Activated CD4-positive, alpha-beta T cell treated with anti-CD3 and anti-CD28 coated beads for 48 hours (primary cell): ENCODE measurements at regions not wholly inside any gene's neighbourhood (a gene's known extent, or its start where the extent isn't known, plus 50 kb on each side); places are given as distances from the start of the nearest gene placed in this dataset.
"Not testable (repeated sequence)": the region's sequence is repeated elsewhere in the genome, so short reads cannot be mapped to it uniquely, and the experiment has no call there.

Experiments
- DNase-seq: peaks from one replicate; pipeline ENCODE4 v3.0.0-alpha.2; 2020

GRCh38 chrX:148269513-148269912 lies 230.9 kb upstream of the AFF2 start:
- DNase-seq, result no peak

DNA sequence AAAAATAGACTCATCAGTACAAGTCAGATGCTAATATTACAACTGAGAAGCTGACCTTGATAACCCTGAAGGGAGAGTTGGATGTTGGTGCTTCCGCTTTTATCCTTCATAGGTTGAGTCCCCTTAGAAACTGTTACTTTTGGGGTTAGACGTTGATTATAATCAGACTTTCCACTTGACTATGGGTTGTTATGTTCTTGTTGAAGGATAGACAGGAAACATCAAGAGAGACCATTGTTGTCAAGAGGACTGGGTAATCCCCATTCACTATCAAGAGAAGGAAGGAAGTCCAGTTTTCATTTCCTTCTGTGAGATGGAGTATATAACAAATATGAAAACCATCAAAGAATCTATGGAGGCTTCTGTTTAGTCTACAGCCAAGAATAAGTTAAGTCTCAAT lies 229.9 kb upstream of the AFF2 start:
- no peak for DNase-seq

DNA sequence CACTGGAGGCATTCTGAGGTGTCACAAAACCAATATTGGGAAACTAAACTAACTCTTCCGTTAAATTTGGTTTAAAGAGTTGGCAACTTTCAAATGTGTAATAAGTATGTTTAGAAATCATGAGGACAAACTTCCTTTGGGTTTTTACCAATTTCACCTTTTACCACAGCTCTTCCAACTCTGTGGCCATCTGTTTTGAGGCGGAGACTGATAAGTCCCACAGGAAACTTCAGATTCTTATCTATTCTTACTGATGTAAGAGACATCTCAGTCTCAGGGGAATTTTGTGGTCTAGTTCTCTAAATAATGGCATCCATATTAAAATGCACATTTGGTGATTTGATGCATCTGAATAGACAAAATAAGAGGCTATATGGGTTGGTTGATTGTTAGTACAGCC lies 229.2 kb upstream of the AFF2 start:
- DNase-seq, result no peak

DNA sequence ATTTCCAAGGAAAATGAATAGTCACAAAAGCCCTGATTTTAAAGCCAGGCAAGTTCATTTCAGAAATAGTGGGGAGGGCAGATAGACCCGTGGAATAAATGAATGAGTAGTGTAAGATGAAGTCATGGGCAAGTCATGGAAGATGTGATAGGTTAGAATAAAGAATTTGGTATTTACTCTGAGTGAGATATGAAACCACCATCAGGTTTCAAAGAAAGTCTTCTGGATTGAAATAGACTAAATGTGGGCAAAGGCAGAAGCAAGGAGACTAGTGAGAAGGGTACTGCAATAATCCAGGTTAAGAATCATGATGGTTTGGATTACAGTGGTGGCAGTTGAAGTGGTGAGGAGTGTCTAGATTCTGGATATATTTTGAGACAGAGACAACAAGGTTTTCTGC lies 218.5 kb upstream of the AFF2 start:
- DNase-seq, result no peak

DNA sequence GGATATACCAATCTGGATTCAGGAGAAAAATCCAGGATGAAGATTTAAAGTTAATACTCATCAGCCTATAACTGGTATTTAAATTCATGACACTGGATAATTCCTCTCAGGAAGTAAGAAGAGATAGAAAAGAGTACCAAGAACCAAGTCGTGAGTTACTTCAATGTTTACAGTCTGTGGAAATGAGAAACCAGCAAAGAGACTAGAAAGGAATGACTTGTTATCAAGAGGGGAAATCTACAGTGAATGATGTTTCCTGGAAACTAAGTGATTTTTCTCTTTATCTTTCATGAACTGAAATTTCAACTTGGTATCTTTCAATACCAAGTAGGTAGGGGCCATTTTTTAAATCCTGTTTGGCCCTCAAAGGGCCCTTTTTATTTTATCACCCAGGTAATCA lies 217.9 kb upstream of the AFF2 start:
- DNase-seq, result no peak

DNA sequence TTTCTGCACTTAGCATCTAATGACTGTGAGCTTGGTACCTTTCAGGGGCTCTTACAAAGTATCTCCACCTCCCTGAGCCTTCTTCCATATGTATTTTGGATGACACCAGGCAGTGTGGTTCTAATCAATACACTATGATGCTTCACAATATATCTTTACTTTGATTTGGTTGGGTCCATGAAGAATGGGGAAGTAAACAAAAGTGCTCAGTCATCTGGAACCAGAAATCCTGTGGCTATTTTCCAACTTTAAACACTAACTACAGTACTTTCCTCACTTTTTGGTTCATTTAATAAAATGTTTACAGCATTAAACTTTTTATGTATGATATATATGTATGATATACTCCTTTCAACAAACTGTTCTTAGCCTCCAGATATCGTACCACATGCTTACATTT lies 216.4 kb upstream of the AFF2 start:
- no peak for DNase-seq

GRCh38 chrX:148284821-148285220 lies 215.6 kb upstream of the AFF2 start:
- no peak for DNase-seq

GRCh38 chrX:148288451-148288850 lies 212.0 kb upstream of the AFF2 start:
- no peak for DNase-seq

- no peak for DNase-seq
These were observed 210.4 kb upstream of the AFF2 start for GRCh38 chrX:148290041-148290440.

DNA sequence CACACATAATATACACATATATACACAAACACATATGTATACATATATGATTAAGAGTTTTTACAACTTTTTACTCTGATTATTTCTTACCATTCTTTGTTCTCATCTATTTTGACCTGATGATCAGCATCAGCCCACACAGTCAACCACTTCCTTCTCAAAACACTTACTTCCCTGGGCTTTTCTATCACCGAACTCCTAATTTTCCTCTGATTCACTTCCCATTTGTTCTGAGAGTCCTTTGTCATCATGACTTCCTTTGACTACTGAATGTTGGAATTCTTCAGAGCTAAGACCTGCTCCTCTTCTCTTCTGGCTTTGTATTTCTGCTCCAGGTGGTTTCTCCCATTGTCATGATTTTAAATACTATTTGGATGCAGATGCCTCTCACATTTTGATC lies 209.5 kb upstream of the AFF2 start:
- no peak for DNase-seq

DNA sequence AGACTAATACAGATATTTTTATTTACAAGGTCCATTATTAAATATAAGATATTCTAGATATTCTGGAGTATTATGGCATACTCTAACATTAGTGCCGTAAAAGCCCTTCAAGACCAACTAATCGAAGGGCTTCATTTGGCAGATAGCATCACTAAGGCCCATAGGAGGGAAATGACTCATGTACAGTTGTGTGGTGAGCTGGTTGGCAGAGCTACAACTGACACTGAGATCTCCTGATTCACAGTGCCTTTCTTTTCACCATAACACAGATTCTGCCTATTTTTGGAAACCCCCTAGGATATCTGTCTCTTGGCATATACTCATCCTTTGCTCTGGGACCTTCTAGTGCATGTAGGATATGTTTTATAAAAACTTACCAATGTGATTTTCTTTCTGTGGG lies 201.7 kb upstream of the AFF2 start:
- DNase-seq, result no peak

- not testable (repeated sequence) for DNase-seq
These were observed 195.2 kb upstream of the AFF2 start for GRCh38 chrX:148305214-148305613.

DNA sequence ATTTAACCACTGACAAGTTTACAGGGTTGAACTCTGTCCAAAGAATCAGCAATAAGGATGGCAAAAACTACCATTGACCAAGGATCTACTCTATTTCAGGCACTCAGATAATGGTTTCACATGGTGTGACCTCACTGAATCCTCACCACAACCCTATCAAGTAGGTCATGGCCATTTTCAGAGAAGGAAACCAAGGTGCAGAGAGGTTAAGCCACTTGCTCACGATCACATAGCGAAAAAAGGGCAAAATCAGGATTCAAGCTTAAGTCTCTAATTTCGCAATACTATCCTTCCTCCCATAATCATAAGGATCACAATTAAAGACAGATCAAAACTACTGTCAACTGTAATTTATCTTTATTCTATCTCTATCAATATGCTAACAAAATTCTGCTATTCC lies 191.0 kb upstream of the AFF2 start:
- no peak for DNase-seq

DNA sequence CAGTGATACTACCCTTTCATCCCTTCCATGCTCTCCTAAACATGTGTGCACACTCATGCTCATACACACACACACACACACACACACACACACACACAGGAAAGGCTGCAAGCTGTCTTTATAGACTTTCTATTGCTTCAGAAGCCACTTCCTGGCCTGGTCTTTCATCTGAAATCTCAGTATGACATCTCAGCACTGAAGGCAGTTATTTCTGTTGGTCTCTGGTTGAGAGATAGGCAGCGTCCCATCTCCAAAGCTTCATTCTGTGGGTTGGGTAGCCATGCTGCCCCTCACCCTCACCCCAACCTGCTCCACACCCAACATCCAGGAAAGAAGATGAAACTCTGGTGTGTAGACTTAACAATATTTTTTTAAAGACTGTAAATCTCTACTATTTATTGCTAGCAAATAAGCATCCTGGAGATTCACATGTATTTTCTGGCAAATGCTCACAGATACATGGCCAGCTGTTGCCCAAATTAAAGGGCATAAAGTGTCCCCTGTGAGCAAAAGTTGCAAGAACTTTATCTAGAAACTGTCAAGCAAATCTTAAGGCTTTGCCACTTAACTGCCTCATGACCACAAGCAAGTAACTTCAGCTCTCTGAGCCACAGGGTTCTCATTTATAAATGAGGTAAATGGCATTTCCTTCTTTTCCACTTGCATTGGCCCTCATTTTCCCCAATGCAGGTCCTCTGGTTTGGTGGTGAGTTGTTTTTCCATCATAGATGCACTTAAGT lies 189.8 kb upstream of the AFF2 start:
- peak; percentile 56 for DNase-seq

- DNase-seq, result no peak
These were observed 188.9 kb upstream of the AFF2 start for GRCh38 chrX:148311544-148311943.

GRCh38 chrX:148314876-148315275 lies 185.5 kb upstream of the AFF2 start:
- no peak for DNase-seq

GRCh38 chrX:148316446-148316845 lies 184.0 kb upstream of the AFF2 start:
- no peak for DNase-seq

GRCh38 chrX:148322906-148323305 lies 177.5 kb upstream of the AFF2 start:
- no peak for DNase-seq

DNA sequence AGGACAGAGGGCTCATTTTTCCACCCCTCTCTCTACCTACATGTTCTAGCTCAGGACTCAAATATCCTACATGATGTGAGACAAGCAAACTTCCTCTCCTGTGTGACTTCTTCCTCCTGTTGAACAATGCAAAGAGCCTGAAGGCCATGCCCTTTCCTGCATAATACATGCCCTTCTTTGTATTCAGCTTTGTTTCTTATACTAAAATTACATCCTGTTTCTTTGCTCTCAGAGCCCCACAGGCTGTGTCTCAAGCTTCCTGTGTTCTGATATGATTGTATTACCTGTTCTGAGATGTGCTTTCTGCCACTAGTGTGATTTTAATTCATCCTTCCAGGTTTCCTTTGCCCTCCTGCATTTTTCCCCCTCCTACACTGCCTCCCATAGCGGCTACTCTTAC lies 166.4 kb upstream of the AFF2 start:
- DNase-seq, result no peak

- DNase-seq, result no peak
These were observed 162.5 kb upstream of the AFF2 start for GRCh38 chrX:148337873-148338272.

GRCh38 chrX:148354916-148355315 lies 145.5 kb upstream of the AFF2 start:
- no peak for DNase-seq

GRCh38 chrX:148361641-148362040 lies 138.8 kb upstream of the AFF2 start:
- DNase-seq, result no peak

DNA sequence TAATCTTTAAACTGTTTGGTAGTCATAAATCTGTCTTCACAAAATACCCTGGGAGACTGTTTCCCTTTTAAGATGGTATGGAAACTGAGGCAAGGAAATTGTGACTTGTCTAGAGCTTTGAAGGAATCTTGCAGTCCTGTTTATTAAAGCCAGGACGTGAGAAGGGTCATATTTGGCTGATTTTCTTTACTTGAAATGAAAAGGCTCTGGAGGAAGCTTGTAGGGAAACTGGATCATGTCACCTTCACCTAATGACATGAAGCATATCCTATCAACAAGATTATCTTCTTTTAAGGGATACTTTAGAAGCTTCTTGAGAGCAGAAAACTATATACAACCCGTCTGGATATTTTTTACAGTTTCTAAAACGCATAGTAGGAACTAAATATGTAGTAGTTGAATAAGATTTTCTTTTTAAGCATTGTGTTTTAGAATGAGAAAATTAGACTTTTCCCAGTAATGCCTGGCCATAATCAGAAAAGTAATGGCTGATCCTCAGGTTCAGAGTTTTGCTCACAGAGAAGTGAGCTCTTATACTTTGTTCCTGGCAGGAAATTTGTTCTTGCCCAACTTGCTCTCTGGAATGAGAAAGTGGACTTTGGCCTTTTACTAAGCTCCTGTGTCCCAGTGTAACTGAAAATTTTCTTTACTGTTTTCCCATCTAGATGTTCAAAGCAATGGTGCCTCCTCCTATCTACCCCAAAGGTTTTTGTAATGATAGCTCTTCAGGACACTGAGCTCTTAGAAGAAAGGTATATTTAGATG lies 136.8 kb upstream of the AFF2 start:
- DNase-seq, result no peak

DNA sequence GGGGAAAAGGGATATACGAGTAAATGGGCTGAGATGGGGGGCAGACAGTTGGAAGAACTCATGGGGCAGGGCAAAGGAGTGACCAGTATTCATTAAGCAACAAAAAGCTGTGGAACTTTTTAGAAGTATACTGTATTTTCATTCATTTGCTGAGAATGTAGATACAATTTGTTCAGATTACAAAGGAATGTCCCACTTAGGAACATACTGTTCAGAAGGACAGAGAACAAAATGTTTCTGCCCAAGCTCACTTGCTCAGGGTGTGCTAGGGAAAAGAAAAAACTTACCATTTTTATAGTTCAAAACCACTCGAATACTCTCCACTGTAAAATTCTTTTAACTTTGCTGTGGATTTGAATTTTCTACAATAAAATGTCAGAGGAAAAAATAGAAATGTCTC lies 135.2 kb upstream of the AFF2 start:
- no peak for DNase-seq

- no peak for DNase-seq
These were observed 129.1 kb upstream of the AFF2 start for GRCh38 chrX:148371291-148371690.
